ENCODE measurements at regions not wholly inside any gene's neighbourhood (a gene's known extent, or its start where the extent isn't known, plus 50 kb on each side); places are given as distances from the start of the nearest gene placed in this dataset.
"Not testable (repeated sequence)": the region's sequence is repeated elsewhere in the genome, so short reads cannot be mapped to it uniquely, and the experiment has no call there.

GRCh38 chr7:113301983-113302382, 183.6 kb upstream of the SMIM30 start:
- no peak for DNase-seq (ENCODE audit: low read depth in 3 of 3)

- DNase-seq (ENCODE audit: low read depth in 3 of 3) = no peak
Observed at GRCh38 chr7:113301141-113301540, 182.8 kb upstream of the SMIM30 start.

GRCh38 chr7:113299748-113300147, 181.4 kb upstream of the SMIM30 start:
- no peak for DNase-seq (ENCODE audit: low read depth in 3 of 3)

- no peak for DNase-seq (ENCODE audit: low read depth in 3 of 3)
Observed at GRCh38 chr7:113298501-113298900, 180.1 kb upstream of the SMIM30 start.

- DNase-seq (ENCODE audit: low read depth in 3 of 3) = no peak
Observed at GRCh38 chr7:113294750-113295149, 176.4 kb upstream of the SMIM30 start.

- no peak for DNase-seq (ENCODE audit: low read depth in 3 of 3)
Observed at GRCh38 chr7:113292105-113292504, 173.8 kb upstream of the SMIM30 start.

- no peak for DNase-seq (ENCODE audit: low read depth in 3 of 3)
Observed at GRCh38 chr7:113291058-113291457, 172.7 kb upstream of the SMIM30 start.

GRCh38 chr7:113289140-113289740, 170.9 kb upstream of the SMIM30 start:
- no peak for DNase-seq (ENCODE audit: low read depth in 3 of 3)

GRCh38 chr7:113285411-113285810, 167.1 kb upstream of the SMIM30 start:
- no peak for DNase-seq (ENCODE audit: low read depth in 3 of 3)

GRCh38 chr7:113283861-113284260, 165.5 kb upstream of the SMIM30 start:
- DNase-seq (ENCODE audit: low read depth in 3 of 3) = no peak

GRCh38 chr7:113282875-113283274, 164.5 kb upstream of the SMIM30 start:
- DNase-seq (ENCODE audit: low read depth in 3 of 3) = no peak

GRCh38 chr7:113281223-113281622, 162.9 kb upstream of the SMIM30 start:
- DNase-seq (ENCODE audit: low read depth in 3 of 3) = no peak

- DNase-seq (ENCODE audit: low read depth in 3 of 3) = no peak
Observed at GRCh38 chr7:113279256-113279655, 160.9 kb upstream of the SMIM30 start.

- no peak for DNase-seq (ENCODE audit: low read depth in 3 of 3)
Observed at GRCh38 chr7:113270790-113271189, 152.4 kb upstream of the SMIM30 start.

GRCh38 chr7:113269592-113269991, 151.2 kb upstream of the SMIM30 start:
- not testable (repeated sequence) for DNase-seq (ENCODE audit: low read depth in 3 of 3)

GRCh38 chr7:113268757-113269156, 150.4 kb upstream of the SMIM30 start:
- no peak for DNase-seq (ENCODE audit: low read depth in 3 of 3)

GRCh38 chr7:113267885-113268284, 149.5 kb upstream of the SMIM30 start:
- DNase-seq (ENCODE audit: low read depth in 3 of 3) = no peak

- no peak for DNase-seq (ENCODE audit: low read depth in 3 of 3)
Observed at GRCh38 chr7:113267271-113267670, 148.9 kb upstream of the SMIM30 start.

GRCh38 chr7:113263749-113264148, 145.4 kb upstream of the SMIM30 start:
- no peak for DNase-seq (ENCODE audit: low read depth in 3 of 3)

GRCh38 chr7:113263215-113263742, 144.9 kb upstream of the SMIM30 start:
- not testable (repeated sequence) for DNase-seq (ENCODE audit: low read depth in 3 of 3)

GRCh38 chr7:113256883-113257531, 138.7 kb upstream of the SMIM30 start:
- no peak for DNase-seq (ENCODE audit: low read depth in 3 of 3)

- DNase-seq (ENCODE audit: low read depth in 3 of 3) = no peak
Observed at GRCh38 chr7:113247198-113247597, 128.8 kb upstream of the SMIM30 start.

- DNase-seq (ENCODE audit: low read depth in 3 of 3) = no peak
Observed at GRCh38 chr7:113246738-113247137, 128.4 kb upstream of the SMIM30 start.

- DNase-seq (ENCODE audit: low read depth in 3 of 3) = no peak
Observed at GRCh38 chr7:113232885-113233284, 114.5 kb upstream of the SMIM30 start.
